ENCODE measurements at regions not wholly inside any gene's neighbourhood (a gene's known extent, or its start where the extent isn't known, plus 50 kb on each side); places are given as distances from the start of the nearest gene placed in this dataset.

DNA sequence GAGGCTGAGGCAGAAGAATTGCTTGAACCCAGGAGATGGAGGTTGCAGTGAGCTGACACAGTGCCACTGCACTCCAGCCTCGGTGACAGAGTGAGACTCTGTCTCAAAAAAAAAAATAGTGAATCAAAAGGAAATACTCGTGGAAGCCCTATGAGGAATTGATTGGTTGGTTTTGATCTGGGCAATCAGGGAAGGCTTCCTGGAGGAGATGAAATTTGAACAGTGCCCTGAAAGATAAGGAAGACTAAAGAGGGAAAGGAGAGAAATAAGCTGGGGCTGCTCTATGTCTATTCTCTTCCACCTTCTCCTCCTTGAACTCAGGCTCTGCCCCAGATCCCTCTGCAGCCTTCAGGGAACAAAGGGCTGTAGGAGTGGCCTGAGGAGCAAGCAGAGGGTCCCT is 54.1 kb downstream of the IRF2BPL start:
- no peak for DNase-seq

DNA sequence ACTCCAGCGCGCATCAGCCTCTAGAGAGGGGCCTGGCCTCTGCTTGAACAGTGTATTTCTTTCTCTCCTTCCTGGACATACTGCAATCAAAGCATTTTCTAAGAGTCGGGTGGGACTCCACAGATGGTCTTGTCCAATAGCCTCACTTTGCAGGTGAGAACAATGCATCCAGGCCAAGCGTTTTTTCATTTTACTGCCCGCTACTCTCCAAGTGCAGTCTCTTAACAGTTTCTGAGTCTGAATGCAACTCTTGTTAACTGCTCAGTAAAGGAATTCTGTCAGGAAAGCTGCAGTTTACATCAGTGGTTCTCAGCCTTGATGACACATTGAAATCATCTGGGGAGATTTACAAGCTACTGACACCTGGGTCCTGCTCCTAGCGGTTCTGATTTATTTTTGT is 57.0 kb downstream of the IRF2BPL start:
- DNase-seq = no peak

- no peak for DNase-seq
These were observed 59.9 kb downstream of the IRF2BPL start for GRCh38 chr14:76968621-76969063.

DNA sequence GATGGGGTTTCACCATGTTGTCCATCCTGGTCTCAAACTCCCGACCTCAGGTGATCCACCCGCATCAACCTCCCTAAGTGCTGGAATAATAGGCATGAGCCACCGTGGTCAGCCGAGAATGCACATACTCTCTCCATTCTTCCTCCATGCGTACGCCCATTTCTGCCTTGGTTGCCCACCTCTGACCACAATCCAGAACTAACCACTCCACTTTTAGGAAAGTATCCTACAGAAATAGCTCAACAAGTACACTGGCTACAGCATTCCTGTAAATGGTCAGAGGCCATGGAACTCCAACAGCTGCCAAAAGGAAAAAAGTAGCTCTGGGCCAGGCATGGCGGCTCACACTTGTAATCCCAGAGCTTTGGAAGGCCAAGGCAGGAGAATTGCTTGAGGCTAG is 60.7 kb downstream of the IRF2BPL start:
- no peak for DNase-seq

DNA sequence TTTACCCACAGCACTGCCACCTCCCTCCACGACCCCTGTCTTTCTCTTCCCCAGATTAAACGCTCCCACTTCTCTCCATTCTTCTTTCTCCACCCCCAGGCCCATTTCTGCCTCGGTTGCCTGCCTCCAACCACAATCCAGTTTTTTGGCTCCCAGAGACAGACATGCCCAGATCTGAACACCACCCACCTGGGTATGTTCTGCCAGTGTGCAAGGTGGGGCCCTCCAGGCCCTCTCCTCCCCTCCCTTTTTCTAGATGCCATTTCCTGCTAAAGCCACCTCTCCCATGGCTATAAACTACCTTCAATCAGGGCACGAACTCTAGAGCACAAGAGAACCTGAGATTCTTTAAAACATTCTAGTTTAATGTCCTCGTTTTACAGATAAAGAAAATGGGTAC is 63.3 kb downstream of the IRF2BPL start:
- no peak for DNase-seq

DNA sequence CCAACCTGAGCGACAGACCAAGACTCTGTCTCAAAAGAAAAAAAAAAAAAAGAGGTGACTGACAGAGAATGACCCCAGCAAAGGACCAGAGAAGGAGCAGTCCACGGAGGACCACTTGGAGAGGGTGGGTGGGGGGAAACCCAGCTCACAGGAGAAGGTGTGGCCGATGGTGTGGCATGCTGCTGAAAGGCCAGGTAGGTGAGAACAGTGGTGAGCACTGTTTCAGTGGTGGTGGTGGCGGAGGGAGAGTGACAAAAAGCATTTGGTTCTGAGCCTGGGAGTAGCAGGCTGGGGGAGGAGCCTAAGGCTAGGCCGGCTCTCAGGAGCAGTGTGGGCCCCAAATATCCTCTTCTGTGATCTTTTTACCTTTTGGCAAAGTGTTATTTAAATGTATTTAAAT is 63.8 kb downstream of the IRF2BPL start:
- no peak for DNase-seq

DNA sequence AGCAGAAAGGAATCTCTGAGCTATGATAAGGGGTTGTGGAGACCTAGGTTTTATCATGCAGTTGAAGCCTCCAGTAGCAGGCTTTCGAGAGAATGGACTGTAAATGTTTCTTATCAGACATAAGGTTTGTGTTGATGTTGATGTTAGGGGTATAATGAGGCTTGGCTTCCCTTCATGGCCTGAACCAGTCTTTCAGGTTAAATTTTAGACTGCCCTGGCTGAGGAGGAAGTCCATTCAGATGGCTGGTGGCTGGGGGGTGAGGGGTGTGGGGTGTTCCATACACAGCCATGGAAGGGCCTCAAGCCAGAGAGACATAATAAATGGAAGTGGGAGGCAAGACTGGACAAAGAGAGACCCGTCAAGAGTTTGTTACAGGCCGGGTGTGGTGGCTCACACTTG is 65.1 kb downstream of the IRF2BPL start:
- DNase-seq = no peak

- no peak for DNase-seq
These were observed 66.2 kb downstream of the IRF2BPL start for GRCh38 chr14:76962303-76962660.

DNA sequence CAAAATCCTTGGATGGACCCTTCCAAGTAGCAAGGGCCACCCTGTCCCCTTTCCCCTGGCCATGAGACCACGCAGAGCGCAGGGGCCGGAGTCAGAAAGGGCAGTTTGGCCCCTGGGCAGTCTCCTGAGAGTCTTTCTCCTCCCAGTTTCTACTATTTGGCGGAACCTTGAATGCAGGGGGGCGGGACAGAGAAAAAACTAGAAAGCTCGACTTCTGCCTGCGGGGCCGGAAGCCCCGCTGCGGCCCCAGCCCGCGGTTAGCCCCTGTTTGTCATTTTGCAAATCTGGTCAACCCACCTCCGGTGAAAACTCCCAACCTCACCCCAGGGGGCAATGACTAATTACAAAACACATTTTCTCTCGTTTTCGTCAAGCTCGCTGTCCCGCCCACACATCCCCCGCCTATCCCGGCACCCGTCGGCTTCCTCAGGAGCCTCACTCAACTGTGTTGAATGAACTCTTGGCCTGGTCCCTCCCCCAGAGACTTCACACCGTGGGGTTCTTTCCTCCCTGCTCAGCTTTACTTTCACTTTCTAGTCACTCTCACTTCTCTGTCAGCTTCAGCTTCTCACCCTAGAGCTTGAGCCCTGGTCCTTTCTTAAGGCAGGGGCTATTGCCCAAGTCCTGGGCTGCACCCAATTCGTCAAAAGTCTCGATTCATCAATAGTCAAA is 66.7 kb downstream of the IRF2BPL start:
- no peak for DNase-seq

GRCh38 chr14:76958980-76959710 is 69.4 kb downstream of the IRF2BPL start:
- DNase-seq = no peak

- DNase-seq = no peak
These were observed 70.2 kb downstream of the IRF2BPL start for GRCh38 chr14:76958020-76958979.

- DNase-seq = no peak
These were observed 71.2 kb downstream of the IRF2BPL start for GRCh38 chr14:76957224-76957891.

DNA sequence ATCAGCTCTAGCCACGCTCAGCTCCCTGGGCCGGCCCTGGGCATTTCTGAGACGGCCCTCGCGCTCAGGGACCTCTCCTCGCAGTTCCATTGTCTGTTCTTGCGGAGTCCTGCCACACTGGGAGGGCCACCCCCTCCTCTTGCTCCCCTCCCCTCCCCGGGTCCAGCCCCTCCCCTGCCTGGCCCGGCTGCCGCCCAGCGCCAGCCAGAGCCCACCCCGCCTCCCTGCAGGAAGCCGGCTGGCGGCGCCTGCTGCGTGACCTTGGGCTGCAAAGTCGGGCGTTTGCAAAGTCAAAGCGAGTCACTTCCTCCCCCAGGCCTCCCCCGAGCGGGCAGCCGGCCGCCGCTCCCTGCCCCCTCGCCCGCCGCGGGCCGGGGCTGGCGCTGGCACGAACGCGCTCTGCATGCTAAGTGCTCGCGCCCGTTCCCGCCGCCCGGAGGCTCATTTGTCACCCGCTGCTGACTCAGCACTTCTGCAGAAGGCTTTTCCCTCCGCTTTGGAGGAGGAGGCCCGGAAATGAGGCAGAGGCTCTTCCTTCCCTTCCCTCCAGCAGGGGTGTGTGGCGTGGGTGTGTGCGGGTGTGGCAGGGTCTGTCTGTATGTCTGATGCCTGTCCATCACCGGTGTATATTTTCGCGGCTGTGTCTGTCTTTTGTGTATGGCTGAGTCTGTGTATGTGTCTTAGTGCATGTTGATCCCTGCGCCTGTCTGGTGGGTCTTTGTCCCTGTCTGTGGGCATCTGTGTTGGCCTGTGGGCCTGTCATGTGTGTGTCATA is 72.0 kb downstream of the IRF2BPL start:
- DNase-seq = peak; percentile 91

GRCh38 chr14:76955575-76956315 is 72.8 kb downstream of the IRF2BPL start:
- no peak for DNase-seq

GRCh38 chr14:76954394-76955190 is 73.9 kb downstream of the IRF2BPL start:
- DNase-seq = no peak

- no peak for DNase-seq
These were observed 75.1 kb downstream of the IRF2BPL start for GRCh38 chr14:76953311-76953945.

DNA sequence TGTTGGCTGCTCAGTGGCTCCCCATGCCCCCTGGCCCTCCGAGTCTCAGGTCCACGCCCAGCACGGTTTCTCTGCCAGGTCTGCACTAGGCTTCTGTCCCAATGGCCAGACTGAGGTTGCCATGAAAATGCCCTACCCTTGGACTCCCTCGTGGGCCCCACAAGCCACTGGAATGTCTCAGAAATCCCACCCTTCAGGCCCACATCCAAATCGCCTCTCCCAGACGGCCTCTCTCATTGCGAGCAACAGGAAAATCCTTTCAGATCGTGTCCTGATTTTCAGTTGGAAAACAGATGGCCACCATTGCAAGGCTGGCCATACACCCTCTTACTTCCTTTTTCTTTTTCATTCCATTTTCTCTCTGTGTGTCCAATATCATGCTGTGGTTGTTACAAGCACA is 77.3 kb downstream of the IRF2BPL start:
- DNase-seq = no peak

- DNase-seq = no peak
These were observed 78.2 kb downstream of the IRF2BPL start for GRCh38 chr14:76950055-76951020.

- no peak for DNase-seq
These were observed 79.5 kb downstream of the IRF2BPL start for GRCh38 chr14:76948976-76949375.
